Endometrium (tissue), 2 donors: ENCODE measurements at regions not wholly inside any gene's neighbourhood (a gene's known extent, or its start where the extent isn't known, plus 50 kb on each side); places are given as distances from the start of the nearest gene placed in this dataset.
"Not testable (repeated sequence)": the region's sequence is repeated elsewhere in the genome, so short reads cannot be mapped to it uniquely, and the experiment has no call there.

Experiments
- FAIRE-seq: peaks from 2 replicates; lab custom pipeline; 2012; peaks lifted over from hg19 to GRCh38; lab: Jason Lieb, UNC
- donor health status: control.
- donor health status: control.

- FAIRE-seq, result no peak
Observed at GRCh38 chr5:130578354-130578753, 586.7 kb downstream of the HINT1 start.

DNA sequence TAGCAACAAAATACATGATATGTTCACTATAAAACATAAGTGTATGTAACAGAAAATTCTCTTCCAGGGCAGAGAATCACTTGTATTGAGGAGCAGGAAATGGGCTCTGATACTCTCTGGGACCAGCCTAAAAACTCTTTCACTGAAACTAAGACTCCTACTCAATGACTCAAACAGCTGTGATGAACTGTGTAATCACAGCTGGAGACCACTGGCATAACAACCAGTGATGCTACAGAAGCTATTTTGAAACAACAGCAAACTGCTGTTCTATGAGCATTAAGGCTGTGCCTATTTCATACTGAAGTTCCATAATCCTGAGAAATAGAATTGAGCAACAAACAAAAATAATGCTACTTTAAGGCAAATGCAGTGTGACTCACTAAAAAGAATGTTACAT is 594.0 kb downstream of the HINT1 start:
- no peak for FAIRE-seq

- FAIRE-seq, result no peak
Observed at GRCh38 chr5:130568791-130569190, 596.3 kb downstream of the HINT1 start.

- no peak for FAIRE-seq
Observed at GRCh38 chr5:130555429-130555828, 609.6 kb downstream of the HINT1 start.

GRCh38 chr5:130550562-130550928 is 614.5 kb downstream of the HINT1 start:
- no peak for FAIRE-seq

DNA sequence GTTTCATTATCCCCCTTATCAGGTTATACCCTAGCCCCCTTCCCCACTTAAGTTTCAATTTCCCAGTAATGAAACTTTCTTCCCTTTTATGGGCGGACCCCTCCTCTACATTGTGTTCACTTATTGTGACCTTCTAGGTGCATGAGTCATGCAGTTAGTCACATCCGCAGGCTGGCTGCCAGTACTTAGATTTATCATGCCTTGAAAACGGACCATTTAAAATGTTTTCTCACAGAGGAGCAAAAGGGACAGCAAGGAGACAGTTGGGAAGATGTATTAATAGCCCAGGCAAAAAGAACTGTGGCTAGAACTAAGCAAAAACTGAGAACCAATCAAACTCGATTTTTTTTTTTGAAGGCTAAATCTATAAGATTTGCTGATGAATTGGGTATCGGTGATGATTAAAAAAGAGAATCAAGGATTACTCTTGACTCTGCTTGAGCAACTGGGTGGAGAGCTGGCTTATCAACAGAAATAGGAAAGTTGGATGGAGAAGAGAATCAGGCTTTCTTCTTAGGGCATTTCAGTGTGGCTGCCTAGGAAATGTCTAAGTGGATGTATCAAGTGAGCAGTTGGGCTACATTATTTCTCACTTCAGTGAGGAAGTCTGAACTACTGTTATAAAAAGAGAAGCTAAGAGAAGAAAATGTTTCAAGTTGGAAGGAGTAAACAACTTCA is 615.0 kb downstream of the HINT1 start:
- no peak for FAIRE-seq

- no peak for FAIRE-seq
Observed at GRCh38 chr5:130546211-130546610, 618.8 kb downstream of the HINT1 start.

- FAIRE-seq, result no peak
Observed at GRCh38 chr5:130545291-130545690, 619.8 kb downstream of the HINT1 start.

DNA sequence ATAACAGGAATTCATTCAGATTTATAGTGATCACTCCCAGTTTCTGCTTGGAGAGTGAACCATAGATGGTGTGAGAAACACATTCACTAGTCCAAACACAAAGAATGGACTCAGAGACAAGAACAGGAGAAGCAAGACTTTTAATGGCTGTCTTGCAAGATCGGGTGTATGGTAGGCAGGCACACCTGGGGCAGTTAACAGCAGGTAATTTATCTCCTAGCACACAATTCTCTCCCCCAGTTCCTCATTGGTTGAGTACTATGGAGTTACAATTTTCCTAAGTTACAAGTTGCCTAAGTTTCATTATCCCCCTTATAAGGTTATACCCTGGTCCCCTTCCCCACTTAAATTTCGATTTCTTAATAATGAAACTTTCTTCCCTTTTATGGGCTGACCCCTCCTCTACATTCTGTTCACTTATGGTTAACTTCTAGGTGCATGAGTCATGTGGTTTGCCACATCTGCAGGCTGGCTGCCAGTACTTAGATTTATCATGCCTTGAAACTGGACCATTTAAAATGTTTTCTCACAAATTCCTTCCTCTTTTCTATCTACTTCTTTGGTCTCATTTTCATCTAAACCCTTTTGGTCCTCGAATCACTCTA is 623.3 kb downstream of the HINT1 start:
- FAIRE-seq, result no peak

DNA sequence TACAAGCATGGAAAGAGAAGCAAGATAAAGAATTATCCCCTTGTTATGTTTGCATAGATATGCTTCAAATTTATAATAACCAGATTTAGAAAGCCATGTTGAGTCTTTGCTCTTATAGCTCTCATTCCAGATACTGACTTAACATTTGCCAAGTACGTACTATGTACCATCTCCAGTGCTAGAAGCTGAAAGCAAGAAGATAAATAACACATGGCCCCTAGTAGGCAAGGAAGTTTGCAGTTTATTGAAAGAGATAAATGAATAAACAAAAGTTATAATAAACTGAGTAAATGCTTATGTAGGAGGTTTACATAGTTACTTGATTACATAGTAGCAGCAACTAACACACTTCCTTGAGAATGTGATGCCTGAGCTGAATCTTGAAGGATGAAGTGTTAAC is 628.4 kb downstream of the HINT1 start:
- no peak for FAIRE-seq

DNA sequence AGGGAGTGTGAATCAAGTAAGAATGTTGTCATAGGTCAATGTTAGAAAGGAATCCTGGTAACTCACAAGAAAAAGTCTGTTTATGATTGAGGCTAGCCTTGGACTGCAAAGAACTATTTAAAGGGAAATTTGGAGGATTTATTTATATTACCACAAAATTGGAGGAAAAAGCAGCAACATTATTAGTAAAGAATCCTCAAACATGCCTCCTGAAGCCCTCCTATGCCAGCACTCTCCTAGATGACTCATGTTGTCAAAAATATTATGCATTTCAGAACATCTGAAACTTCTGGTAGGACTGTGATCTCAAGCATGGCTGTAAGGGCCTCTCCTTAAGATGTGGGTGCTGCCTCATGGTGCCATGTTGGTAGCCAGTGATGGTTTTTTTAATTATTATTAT is 628.5 kb downstream of the CHSY3 start:
- FAIRE-seq, result no peak

DNA sequence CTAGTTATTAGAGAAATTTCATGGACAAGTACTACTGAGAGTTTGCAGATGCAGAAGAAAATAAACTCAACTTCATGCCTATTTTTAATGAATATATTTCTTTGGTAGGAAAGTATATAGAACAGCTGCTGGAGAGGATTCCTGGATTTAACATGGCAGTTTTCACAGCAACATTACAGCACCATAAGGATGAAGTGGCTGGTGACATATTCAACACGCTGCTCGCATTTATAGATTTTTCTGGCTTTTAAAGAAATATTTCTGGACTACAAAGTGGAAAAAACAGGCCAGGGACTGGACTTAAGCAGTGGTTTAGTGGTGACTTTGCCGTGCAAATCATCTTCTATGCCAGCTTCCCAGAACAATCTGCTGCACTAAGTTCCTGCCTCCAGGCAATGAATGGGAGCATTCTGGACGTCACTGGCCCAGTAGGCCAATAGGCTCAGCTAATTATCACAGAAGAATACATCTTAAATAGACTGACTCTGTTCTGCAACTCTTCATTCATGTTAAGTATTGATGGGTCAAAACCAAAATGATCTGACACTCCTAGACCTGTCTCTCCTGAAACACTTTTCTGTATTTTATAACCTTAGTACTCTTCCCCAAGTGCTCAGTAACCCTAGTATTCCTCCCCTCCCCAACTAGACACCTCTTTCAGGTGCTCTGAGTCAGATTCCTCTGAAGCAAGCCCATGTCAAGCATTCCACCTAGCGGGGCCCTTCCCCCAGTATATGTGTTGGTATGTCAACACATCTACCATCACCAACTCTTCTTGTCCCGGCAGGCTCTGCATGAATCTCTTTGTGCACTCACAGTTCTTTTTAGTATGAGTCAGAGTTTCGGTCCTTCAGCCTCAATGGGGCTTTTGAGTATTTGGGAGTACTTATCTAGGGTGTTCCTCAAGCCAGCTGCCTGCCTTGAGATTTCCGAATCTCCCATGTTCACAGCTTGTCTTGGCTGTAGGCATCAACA is 625.5 kb downstream of the CHSY3 start:
- no peak for FAIRE-seq

DNA sequence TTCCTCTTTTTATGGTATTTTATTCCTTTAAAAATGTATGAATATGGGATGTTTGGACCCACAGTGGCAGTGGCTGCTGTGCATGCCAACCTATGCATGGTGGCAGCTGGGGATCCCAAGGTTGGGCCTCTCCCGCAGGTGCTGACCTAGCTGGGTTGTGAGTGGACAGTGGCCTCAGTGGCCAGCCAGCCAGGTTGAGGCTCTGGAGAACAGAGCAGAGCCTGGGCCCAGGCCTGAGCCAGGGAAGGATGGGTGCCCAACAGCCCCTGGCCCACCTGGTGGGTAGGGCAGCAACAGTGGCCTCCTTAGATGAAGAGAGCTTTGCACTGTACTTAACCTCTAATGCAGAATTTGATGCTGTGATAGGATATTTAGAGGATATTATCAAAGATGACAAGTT is 624.8 kb downstream of the CHSY3 start:
- no peak for FAIRE-seq

GRCh38 chr5:130528474-130528873 is 624.2 kb downstream of the CHSY3 start:
- FAIRE-seq, result no peak

DNA sequence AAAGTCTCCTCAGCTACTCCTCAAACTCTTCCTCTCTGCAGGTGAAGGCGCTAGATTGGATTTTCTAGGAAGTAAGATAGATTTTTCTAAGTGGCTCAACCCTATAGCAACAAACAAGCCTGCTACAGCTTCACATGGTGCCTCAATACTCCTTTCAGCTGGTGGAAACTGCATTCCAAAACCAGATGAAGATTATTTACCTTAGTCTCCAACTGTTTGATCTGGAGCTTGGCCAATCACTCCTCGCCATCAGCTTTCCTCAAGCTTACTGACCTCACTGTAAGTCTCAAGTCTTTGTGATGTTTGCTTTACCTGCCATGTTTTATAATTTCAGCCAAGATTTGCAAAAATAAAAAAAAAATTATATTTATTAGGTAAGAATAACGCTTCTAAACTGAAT is 622.4 kb downstream of the CHSY3 start:
- no peak for FAIRE-seq

DNA sequence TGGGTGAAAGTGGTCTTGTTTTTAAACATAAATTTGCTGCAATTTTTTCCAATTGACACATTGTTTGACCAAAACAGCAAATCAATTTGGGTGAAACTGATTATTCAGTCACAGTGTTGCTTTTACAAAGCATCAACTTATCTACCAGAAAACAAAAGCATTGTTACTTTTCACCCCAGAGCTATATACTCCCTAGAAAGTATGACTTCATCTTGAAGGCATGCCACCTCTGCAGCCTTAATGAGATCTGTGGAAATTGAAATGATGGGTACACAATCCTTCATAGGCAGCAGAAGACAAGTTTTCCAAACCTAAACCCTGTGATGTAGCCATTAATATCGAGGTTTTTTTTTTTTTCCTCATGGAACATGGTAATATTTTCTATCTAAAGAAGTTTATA is 615.9 kb downstream of the CHSY3 start:
- no peak for FAIRE-seq

- FAIRE-seq, result no peak
Observed at GRCh38 chr5:130514984-130515690, 610.9 kb downstream of the CHSY3 start.

- no peak for FAIRE-seq
Observed at GRCh38 chr5:130502702-130503101, 598.4 kb downstream of the CHSY3 start.

DNA sequence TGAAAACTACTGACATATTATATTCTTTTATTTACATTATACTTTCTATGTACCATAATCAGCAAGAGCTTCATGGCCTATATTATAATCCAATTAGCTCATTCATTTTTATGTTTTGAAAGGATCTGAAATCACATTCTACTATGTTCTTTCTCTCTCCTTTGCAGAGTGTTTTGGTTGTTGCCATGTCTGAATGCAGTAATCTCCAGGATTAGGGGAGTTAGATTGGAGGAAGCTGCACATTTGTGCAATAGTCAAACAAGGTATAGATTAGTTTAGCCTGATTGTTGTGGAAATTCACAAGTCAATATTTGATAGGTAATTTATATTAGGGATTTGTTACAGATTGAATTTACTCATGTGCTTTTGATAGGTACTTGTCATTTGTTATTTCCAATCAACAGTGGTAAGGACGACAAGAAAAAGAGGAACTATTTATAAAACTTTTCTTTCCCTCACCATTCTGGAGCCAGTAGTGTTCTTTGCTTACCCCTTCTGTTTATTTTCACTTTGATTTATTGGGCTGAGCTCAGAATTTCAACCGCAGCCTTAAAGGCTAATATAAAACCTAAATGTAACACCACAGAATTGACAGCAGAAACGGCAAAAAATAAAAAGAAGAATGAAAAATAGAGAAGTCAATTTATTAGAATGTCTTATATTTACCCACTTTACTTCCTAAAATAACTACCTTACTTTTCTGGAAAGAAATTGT is 597.0 kb downstream of the CHSY3 start:
- FAIRE-seq, result no peak

- not testable (repeated sequence) for FAIRE-seq
Observed at GRCh38 chr5:130500495-130500894, 596.2 kb downstream of the CHSY3 start.

- no peak for FAIRE-seq
Observed at GRCh38 chr5:130496215-130496614, 592.0 kb downstream of the CHSY3 start.

- no peak for FAIRE-seq
Observed at GRCh38 chr5:130488252-130488651, 584.0 kb downstream of the CHSY3 start.
